HL-60 (cell line): ENCODE measurements at regions not wholly inside any gene's neighbourhood (a gene's known extent, or its start where the extent isn't known, plus 50 kb on each side); places are given as distances from the start of the nearest gene placed in this dataset.

Experiments
- GABPA ChIP-seq: IDR thresholded peaks from 2 replicates; pipeline ENCODE4 v1.6.1; 2012; ENCODE audit warnings: low read depth
- POLR2AphosphoS5 ChIP-seq: IDR thresholded peaks from 2 replicates; pipeline ENCODE4 v1.6.1; 2012; ENCODE audit warnings: low read depth
- TF ChIP-seq, protein P1 (sequence below): IDR thresholded peaks from one replicate; pipeline ENCODE4 v1.5.1; 2011; ENCODE audit warnings: low read length, control low read depth, inconsistent platforms; ENCODE audit not compliant: insufficient read depth
- TF ChIP-seq, protein P2 (sequence below): IDR thresholded peaks from 2 replicates; pipeline ENCODE4 v1.6.1; 2012; ENCODE audit warnings: low read depth; ENCODE audit not compliant: insufficient replicate concordance

DNA sequence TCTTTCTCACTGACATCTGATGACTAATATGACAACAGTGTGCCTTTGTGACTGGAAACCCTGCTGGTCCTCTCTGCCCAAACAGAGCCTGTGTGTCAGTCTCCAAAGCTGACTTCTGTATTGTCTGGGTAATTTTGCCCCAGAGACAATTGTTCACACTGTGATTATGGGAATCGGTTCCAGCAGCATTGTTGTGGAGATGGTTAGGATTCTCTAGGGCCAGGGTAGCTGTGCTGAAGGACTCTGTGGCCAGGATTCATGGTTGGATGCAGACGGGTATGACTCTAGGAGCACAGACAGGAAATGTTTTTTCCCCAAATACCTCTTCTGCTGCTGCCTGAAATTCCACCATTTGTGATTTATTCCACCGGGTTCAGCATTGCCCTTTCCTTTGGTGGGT is 57.5 kb upstream of the ITGA11 start:
- TF ChIP-seq, protein P1, sequence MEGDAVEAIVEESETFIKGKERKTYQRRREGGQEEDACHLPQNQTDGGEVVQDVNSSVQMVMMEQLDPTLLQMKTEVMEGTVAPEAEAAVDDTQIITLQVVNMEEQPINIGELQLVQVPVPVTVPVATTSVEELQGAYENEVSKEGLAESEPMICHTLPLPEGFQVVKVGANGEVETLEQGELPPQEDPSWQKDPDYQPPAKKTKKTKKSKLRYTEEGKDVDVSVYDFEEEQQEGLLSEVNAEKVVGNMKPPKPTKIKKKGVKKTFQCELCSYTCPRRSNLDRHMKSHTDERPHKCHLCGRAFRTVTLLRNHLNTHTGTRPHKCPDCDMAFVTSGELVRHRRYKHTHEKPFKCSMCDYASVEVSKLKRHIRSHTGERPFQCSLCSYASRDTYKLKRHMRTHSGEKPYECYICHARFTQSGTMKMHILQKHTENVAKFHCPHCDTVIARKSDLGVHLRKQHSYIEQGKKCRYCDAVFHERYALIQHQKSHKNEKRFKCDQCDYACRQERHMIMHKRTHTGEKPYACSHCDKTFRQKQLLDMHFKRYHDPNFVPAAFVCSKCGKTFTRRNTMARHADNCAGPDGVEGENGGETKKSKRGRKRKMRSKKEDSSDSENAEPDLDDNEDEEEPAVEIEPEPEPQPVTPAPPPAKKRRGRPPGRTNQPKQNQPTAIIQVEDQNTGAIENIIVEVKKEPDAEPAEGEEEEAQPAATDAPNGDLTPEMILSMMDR, result no peak
- TF ChIP-seq, protein P2, sequence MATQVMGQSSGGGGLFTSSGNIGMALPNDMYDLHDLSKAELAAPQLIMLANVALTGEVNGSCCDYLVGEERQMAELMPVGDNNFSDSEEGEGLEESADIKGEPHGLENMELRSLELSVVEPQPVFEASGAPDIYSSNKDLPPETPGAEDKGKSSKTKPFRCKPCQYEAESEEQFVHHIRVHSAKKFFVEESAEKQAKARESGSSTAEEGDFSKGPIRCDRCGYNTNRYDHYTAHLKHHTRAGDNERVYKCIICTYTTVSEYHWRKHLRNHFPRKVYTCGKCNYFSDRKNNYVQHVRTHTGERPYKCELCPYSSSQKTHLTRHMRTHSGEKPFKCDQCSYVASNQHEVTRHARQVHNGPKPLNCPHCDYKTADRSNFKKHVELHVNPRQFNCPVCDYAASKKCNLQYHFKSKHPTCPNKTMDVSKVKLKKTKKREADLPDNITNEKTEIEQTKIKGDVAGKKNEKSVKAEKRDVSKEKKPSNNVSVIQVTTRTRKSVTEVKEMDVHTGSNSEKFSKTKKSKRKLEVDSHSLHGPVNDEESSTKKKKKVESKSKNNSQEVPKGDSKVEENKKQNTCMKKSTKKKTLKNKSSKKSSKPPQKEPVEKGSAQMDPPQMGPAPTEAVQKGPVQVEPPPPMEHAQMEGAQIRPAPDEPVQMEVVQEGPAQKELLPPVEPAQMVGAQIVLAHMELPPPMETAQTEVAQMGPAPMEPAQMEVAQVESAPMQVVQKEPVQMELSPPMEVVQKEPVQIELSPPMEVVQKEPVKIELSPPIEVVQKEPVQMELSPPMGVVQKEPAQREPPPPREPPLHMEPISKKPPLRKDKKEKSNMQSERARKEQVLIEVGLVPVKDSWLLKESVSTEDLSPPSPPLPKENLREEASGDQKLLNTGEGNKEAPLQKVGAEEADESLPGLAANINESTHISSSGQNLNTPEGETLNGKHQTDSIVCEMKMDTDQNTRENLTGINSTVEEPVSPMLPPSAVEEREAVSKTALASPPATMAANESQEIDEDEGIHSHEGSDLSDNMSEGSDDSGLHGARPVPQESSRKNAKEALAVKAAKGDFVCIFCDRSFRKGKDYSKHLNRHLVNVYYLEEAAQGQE, result no peak
- TF ChIP-seq POLR2AphosphoS5, result no peak
- no peak for TF ChIP-seq GABPA
